ENCODE measurements at regions not wholly inside any gene's neighbourhood (a gene's known extent, or its start where the extent isn't known, plus 50 kb on each side); places are given as distances from the start of the nearest gene placed in this dataset.
"Not testable (repeated sequence)": the region's sequence is repeated elsewhere in the genome, so short reads cannot be mapped to it uniquely, and the experiment has no call there.

DNA sequence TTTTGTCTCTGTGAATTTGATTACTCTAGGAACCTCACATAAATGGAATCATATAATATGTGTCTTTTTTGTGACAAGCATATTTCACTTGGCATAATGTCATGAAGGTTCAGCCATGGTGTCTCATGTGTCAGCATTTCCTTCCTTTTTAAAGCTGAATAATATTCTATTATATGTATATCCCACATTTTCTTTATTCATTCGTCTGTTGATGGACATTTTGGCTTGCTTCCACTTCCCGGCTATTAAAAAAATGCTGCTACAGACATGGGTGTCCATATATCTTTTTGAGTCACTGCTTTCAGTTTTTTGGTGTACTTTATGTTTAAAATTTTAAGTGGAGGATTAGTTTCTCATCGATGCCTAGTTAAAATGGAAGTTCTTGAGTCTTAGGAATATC, 59.8 kb upstream of the C5orf63 start:
- no peak for DNase-seq

DNA sequence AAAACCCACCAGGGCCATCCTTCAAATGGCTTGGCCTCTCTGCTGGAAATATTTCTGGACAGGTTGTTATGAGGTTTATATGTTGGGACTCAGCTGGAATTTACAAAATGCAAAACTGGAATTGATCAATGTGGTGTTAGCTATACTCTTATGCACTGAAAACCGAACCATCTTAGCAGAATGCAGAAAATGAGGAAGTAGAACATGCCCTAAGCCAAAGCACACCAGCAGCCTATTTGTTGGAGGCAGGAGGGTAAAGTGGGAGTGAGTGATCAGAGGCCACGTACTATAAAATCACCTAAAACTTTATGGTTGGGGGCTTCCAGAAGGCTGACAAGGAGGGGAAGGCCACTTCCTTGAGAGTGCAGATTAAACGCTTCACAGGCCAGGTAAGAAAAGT, 63.6 kb upstream of the C5orf63 start:
- DNase-seq = no peak

DNA sequence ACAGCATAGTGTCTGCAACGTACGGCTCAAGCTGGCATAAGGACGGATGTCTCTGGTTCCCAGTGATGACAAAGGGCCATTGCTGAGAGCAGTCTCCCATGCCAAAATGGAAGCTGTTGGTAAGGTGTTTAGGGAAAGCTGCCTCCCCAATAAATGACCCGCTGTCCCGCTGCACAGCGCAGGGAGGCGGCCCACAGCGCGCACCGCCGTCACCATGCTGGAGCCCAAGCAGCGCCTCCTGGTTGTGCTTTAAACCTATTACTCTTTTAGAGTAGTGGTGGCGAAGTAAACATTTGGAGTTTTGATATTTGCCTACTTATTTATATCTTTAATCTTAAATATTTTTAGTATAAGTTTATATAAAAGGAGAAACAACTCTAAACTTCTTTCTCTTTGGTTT, 70.4 kb upstream of the C5orf63 start:
- no peak for DNase-seq

DNA sequence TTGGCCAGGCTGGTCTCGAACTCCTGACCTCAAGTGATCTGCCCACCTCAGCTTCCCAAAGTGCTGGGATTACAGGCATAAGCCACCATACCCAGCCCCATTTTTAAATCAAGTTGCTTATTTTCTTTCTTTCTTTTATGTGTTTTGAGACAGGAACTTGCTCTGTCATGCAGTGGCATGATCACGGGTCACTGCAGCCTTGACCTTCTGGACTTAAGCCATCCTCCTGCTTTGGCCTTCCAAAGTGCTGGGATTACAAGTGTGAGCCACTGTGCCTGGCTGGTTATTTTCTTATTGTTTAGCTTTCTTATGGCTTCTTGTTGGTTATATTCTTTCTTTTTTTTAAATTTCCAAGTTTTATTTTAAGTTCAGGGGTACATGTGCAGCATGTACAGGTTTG, 79.7 kb upstream of the C5orf63 start:
- no peak for DNase-seq

DNA sequence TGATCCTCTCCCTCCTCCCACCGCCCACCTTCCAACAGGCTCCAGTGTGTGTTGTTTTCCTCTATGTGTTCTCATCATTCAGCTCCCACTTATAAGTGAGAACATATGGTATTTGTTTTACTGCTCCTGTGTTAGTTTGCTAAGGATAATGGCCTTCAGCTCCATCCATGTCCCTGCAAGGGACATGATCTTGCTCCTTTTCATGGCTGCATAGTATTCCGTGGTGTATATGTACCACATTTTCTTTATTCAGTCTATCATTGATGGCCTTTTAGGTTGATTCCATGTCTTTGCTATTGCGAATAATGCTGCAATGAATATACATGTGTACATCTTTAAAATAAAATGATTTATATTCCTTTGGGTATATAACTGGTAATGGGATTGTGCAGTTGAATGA, 80.2 kb upstream of the C5orf63 start:
- DNase-seq = no peak

DNA sequence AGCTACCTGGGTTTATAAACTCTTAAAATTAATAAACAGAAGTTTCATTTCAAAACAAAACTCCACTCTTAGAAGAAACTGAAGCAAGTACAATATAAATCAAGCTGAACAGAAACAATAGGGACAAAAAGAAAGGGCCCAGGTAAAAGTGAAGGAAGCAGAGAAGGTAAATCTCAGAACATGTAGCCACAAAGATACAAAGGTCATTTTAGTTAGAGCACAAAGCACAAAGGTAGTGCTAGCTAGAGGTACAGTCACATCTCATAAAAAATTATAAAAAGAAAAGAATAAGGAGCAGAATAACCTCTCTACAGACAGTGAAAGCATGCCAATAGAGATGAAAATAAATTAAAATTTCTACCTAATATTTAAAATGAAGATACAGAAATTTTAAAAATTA, 90.4 kb upstream of the C5orf63 start:
- no peak for DNase-seq

DNA sequence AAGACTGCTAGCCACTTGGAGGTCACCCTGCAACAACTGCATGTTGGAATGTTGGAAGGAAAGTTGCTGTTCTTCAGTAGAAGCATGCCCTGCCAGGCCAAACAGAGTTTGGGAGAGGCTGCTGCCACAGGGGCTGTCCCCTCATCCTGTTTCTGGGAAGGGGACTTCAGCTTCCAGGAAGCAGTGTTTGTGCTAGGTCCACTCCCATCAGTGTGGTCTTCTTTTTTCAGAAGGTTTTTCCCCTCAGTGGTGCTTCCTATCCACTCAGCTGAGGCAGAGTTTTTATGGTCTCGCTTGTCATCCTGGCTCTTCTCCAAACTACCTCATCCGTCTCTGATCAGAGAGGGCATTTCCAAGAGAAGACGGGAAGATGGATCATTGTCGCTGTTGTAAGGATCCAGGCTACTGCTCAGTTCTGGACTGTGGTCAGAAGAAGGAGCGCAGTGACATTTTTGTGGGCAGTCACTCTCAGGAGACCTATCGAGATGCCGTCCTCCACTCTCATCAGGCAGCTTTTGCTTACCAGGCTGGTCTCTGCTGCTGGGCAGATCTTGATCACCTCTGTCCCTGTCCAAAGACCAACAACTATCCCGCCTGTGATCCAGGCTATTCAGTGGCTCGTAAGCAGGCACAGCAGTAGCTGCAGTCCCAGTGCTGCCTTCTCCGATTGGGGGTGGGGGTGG, 97.8 kb upstream of the C5orf63 start:
- DNase-seq = no peak

DNA sequence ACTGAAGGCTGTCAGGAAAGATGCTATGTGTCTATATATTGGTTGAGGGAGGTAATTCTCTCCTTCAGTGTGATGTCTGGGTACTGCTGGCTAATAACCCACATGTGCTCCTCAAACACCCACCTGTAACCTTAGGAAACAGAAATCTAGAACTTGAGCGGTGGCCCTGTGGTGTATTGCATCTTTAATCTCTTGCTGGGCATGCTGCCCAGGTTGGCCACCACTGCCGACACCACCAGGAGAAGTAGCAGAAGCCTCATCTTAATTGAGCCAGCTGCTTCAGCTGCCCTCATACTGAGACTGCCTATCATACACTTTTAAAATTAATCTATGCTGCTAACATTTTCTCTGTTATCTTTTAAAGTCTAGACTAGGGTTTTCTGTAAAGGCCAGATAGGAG, 103.5 kb upstream of the C5orf63 start:
- no peak for DNase-seq

DNA sequence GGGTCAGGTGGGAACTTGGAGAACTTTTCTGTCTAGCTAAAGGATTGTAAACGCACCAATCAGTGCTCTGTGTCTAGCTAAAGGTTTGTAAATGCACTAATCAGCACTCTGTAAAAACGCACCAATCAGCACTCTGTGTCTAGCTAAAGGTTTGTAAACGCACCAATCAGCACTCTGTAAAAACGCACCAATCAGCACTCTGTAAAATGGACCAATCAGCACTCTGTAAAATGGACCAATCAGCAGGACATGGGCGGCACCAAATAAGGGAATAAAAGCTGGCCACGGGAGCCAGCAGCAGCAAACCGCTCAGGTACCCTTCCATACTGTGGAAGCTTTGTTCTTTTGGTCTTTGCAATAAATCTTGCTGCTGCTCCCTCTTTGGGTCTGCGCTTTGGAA, 108.0 kb upstream of the MEGF10 start:
- DNase-seq = not testable (repeated sequence)

DNA sequence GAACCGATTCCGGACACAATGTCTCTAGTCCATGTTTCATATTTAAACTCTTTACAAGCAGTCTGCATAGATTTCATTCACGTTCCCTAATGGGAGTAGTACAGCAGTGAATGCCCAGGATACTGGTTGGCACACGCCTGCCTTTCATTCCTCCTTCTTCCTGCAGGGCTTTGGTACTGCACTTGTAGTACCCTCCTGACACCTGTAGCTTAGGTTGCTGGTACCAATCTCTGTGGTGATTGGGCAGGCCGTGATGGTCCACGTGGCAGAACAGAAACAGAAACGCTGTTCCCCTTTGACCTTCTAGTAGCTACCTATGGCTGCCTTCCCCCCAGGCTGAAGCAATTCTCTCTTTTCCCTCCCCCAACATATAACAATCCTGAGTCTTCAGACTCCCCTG, 107.3 kb upstream of the MEGF10 start:
- DNase-seq = no peak

DNA sequence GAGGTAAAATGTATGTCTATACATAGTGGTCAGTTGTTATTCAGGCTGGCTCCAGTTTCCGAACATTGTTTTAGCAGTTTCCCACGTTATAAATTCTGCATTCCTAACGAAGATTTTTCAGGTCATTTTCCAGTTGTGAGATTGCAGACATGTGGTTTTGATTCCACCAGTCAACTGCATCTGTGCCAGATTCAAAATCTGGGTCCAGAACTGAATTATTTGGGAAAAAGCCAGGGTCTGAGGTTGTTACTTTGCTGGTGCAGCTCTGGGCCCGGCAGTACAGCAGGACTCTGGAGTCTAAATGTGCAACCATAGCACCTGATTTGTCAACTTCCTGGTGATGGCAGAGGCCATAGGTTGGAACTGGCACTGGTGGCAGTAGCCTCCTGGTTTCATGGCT, 105.7 kb upstream of the MEGF10 start:
- no peak for DNase-seq

DNA sequence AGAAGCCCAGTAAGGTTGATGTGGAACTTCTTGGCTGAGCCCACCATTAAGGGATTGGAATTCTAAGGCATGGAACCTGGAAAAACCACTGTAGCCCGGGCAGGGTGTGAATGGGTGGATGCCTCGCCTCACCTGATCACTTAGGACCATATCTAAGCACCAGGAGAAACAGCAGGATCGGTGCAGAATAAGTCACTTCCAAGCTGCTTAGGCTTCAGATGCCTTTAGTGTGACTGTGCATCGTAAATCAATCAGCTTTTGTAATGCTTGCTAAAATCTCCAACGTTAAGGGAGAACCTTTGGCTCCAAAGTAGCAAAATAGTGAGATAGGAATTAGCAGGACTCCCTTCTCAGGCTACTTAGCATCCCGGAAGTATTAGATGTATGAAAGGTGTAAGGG, 103.9 kb upstream of the MEGF10 start:
- DNase-seq = no peak

DNA sequence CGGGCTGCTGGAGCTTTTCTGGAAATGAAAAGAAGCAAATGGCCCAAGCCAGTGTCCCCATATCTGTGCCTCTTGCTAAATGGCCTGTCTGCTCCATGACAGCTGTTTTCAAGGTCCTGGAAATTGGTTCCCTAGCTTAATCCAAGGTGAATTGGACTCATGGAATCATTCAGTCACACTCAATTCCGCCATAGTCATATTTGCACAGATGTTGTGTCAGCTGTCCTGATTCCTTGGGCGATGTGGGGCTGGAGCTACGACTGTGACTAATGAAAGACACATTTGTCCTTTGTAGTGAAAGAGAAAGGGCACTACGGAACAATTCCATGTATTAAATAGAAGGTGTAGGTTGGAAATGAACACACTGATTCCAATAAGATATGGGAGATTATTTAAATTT, 102.9 kb upstream of the MEGF10 start:
- DNase-seq = no peak

DNA sequence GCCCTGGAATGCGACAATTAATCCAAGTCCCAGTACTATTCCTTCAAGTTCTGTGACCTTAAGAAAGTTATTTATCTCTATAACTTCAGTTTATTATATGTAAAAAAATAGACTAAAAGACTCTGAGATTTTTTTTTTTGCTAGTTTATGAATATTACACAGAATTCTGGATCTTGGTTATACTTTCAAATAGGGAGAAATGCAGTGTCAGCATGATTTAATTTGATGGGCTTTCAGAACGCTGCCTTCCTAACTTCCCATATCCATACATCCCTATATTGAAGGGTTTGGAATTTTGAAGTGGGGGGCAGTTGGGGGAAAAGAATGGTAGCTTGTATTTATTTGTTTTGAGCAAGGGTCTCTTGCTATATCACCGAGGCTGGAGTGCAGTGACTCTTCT, 98.4 kb upstream of the MEGF10 start:
- no peak for DNase-seq

DNA sequence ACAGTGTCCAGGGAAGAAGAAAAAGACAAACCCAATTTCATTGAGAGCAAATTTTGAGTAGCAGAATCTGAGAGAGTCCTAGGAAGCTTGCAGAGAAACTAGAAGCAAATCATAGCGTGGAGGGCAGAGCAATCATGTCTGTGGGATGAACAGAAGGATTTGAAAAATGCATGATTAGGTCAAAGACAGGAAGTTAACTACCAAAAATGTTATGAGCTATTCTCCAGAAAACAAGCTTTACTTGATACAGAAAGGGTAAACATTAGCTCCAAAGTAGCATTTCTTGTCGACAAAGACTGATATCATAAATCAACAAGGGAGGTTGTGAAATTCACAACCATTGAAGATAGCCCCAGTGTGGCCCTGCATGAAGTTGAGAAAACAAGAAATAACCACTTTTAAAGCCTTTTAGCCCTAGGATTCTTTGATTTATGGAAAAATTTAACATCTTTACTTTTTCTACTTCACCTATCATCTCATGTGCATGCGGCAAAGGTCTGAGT, 97.7 kb upstream of the MEGF10 start:
- no peak for DNase-seq

DNA sequence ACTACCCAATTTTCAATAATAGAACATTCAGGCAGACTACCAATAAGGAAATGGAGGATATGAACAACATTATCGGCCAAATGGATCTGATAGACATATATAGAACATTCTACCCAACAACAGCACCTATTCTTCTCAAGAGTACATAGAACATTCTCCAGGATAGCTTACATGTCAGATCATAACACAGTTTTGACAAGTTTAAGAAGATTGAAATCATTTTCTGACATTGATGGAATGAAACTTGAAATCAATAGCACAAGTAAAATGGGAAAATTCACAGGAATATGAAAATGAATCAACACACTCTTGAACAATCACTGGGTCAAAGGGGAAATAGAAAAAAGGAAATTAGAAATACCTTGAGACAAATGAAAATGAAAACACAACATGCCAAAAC, 94.6 kb upstream of the MEGF10 start:
- DNase-seq = no peak

DNA sequence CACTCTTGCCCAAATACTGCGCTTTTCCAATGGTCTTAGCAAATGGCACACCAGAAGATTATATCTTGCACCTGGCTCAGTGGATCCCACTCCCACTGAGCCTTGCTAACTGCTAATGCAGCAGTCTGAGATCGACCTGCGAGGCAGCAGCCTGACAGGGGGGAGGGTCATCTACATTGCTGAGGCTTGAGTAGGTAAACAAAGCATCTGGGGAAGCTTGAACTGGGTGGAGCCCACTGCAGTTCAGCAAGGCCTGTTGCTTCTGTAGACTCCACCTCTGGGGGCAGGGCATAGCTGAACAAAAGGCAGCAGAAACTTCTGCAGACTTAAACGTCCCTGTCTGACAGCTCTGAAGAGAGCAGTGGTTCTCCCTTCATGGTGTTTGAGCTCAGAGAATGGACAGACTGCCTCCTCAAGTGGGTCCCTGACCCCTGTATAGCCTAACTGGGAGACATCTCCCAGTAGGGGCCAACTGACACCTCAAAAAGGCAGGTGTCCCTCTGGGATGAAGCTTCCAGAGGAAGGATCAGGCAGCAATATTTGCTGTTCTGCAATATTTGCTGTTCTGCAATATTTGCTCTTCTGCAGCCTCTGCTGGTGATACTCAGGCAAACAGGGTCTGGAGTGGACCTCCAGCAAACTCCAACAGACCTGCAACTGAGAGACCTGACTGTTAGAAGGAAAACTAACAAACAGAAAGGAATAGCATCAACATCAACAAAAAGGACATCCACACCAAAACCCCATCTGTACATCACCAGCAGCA, 93.0 kb upstream of the MEGF10 start:
- DNase-seq = not testable (repeated sequence)

DNA sequence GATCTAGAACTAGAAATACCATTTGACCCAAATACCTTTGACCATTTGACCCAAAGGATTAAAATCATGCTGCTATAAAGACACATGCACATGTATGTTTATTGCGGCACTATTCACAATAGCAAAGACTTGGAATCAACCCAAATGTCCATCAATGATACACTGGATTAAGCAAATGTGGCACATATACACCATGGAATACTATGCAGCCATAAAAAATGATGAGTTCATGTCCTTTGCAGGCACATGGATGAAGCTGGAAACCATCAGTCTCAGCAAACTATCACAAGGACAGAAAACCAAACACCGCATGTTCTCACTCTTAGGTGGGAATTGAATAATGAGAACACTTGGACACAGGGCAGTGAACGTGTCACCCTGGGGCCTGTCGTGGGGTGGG, 87.9 kb upstream of the MEGF10 start:
- not testable (repeated sequence) for DNase-seq

DNA sequence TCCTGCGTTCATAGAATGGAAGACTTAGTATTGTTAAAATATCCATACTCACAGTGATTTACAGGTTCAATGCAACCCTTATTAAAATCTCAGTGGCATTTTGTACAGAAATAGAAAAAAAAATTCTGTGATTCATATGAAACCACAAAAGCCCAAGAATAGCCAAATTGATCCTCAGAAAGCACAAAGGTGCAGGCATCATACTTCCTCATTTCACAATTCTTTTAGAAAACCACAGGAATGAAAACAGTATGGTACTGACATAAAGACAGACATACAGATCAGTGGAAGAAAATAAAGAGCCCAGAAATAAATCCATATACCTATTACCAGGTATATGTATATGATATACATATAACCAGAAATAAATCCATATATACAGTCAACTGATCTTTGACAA, 86.8 kb upstream of the MEGF10 start:
- no peak for DNase-seq

DNA sequence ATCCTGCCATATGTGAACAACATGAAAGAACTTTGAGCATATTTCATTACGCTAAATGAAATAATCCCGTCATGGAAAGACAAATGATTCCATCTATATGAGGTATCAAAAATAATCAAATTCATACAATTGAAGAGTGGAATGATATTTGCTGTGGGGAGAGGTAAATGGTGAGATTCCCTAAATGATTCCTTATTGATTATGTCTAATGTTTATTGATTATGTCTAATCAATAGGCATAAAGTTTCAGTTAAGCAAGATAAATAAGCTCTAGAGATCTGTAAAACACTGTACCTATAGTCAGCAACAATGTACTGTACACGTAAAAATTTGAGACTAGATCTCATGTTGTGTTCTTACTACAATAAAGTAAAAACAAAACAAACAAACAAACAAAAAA, 85.4 kb upstream of the MEGF10 start:
- DNase-seq = no peak

DNA sequence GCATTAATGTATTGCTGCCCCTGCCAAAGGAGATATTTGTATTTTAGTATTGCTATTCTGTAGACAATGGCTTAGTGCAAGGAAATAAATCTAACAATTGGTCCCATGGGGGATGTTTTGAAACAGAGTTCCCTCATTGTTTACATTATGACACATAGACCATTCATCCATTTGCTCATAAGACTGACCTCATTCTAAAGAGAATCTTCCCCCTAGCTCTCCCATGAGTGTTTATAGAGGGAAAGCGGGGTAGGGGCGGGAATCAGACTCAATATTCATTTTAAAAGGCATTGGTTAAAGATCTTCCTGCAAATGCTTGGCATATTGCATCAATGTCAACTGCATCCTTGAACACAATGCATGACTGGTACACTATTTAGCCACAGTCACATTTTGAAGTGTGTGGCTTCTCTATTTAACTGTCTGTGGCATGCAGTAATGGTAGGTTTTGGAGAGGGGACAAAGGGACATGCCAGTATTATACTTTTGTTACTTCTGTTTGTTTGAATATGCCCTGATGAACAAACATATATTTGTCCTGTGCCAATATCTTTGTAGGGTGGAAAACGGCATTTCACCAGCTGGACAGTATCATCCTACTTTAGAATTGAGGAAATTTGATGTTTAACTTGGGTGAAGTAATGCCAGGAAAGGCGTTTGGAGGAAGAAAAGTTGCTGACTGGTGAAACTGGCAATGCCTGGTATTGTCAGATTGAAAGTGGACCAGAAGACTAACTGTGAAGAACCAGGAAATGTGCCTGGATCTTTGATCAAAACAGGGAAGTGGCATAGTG, 84.1 kb upstream of the MEGF10 start:
- DNase-seq = peak; percentile 20

DNA sequence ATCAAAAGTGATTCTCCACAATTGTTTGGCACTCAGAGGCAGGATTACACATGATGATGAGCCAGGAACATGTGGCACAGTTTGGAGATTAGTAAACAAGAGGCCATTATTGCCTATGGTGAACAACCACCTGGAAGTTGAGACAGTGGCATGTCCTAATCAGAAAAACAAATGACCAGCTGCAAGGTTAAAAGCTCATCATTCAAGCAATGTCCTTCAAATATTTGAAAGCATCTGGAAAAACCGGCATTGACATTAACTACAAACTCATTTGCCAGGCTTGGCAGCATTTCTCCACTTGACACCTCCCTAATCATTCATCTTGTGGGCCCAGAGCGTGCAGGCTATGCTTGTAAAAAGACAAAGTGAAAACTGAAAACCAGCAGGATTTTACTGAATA, 80.6 kb upstream of the MEGF10 start:
- DNase-seq = no peak

DNA sequence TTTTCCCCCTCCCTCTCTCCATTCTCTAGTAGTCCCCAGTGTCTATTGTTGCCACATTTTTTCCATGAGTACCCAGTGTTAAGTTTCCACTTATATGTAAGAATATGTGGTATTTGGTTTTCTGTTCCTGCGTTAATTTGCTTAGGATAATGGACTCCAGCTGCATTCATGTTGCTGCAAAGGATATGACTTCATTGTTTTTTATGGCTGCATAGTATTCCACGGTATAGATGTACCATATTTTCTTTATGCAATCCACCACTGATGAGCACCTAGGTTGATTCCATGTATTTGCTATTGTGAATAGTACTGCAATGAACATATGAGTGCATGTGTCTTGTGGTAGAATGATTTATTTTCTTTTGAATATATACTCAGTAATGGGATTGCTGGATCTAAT, 77.4 kb upstream of the MEGF10 start:
- no peak for DNase-seq

DNA sequence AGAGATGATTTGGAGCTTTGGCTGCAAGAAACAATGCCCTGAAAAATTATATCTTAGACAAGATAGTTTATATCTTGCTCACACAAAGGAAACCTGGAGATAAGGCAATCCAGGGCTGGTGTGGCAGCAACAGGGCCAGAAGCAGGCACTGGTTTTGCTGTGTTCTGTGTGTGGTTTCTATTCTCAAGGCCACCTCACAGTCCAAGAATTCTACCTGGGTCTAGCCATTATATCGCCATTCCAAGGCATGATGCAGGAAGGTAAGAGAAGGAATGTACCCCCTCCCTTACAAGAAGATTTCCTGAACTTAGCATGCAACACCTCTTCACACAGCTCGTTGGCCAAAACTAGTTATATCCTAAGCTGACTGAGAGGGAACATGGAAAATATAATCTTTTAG, 74.5 kb upstream of the MEGF10 start:
- DNase-seq = no peak

All from suppressor macrophage treated with lipopolysaccharide for 4 hours (primary cell).